PC-3 (cell line): ENCODE measurements at regions not wholly inside any gene's neighbourhood (a gene's known extent, or its start where the extent isn't known, plus 50 kb on each side); places are given as distances from the start of the nearest gene placed in this dataset.

Experiments used
- ATAC-seq: fragments of 200-7000 bp; cut with Tn5 transposase; 2 replicates; pipeline ENCODE4 v1.9.1; 2020; ENCODE audit warnings: mild to moderate bottlenecking, moderate library complexity
- BruUV-seq: library from RNA; stranded (reverse); fragments of 400-500 nt; replicated peaks from 2 replicates; lab custom pipeline; 2021; lab: Mats Ljungman, UMichigan
- CTCF ChIA-PET: fragments of 300-600 bp; sonication (Branson Sonifier 250); formaldehyde crosslinking; loops from one replicate; lab custom pipeline; 2022; ENCODE audit warnings: antibody characterized with exemption; lab: Charles Lee
- POLR2A ChIA-PET: fragments of 300-600 bp; sonication (Branson Sonifier 250); formaldehyde crosslinking; loops from one replicate; lab custom pipeline; 2022; ENCODE audit warnings: antibody characterized with exemption; ENCODE audit not compliant: unreplicated experiment; lab: Charles Lee
- DNase-seq: peaks from one replicate; pipeline ENCODE4 v3.0.0-alpha.2; 2015
- H2AFZ ChIP-seq: fragments of 300-600 bp; sonication (generic); 2 replicates; pipeline ENCODE4 v1.6.0; 2016; ENCODE audit warnings: antibody characterized with exemption, low read length
- H3F3A ChIP-seq: fragments of 300-600 bp; sonication (generic); one replicate; pipeline ENCODE4 v1.6.0; 2017; ENCODE audit warnings: antibody characterized with exemption, low read length, control low read depth, mild to moderate bottlenecking; ENCODE audit not compliant: unreplicated experiment
- H3K27ac ChIP-seq: fragments of 300-600 bp; sonication (generic); 2 replicates; pipeline ENCODE4 v1.5.1; 2016; ENCODE audit warnings: mild to moderate bottlenecking, low read length
- H3K27me3 ChIP-seq: fragments of 300-600 bp; sonication (generic); 2 replicates; pipeline ENCODE4 v1.6.1; 2016; ENCODE audit warnings: low read length, mixed read lengths
- H3K36me3 ChIP-seq: fragments of 300-600 bp; sonication (generic); 2 replicates; pipeline ENCODE4 v1.6.1; 2016; ENCODE audit warnings: low read depth, mixed run types, low read length, mixed read lengths
- H3K4me1 ChIP-seq: fragments of 300-600 bp; sonication (generic); 2 replicates; pipeline ENCODE4 v1.5.1; 2016; ENCODE audit warnings: low read length; ENCODE audit not compliant: insufficient read depth
- H3K4me2 ChIP-seq: fragments of 300-600 bp; sonication (generic); 2 replicates; pipeline ENCODE4 v1.6.0; 2016; ENCODE audit warnings: low read length
- H3K4me3 ChIP-seq: fragments of 300-600 bp; sonication (generic); 2 replicates; pipeline ENCODE4 v1.5.1; 2016; ENCODE audit warnings: mild to moderate bottlenecking, low read length, mixed read lengths
- H3K79me2 ChIP-seq: fragments of 300-600 bp; sonication (generic); 2 replicates; pipeline ENCODE4 v1.6.1; 2017; ENCODE audit warnings: low read length, mixed read lengths
- H3K9ac ChIP-seq: fragments of 300-600 bp; sonication (generic); 2 replicates; pipeline ENCODE4 v1.6.0; 2016; ENCODE audit warnings: mild to moderate bottlenecking, low read length
- H3K9me2 ChIP-seq: fragments of 300-600 bp; sonication (generic); replicated peaks from 2 replicates; pipeline ENCODE4 v1.6.1; 2016; ENCODE audit warnings: mixed run types, low read length, mixed read lengths
- H3K9me3 ChIP-seq: fragments of 300-600 bp; sonication (generic); 2 replicates; pipeline ENCODE4 v1.6.1; 2016; ENCODE audit warnings: low read length, mixed read lengths
- H4K20me1 ChIP-seq: fragments of 300-600 bp; sonication (generic); 2 replicates; pipeline ENCODE4 v1.6.1; 2016; ENCODE audit warnings: low read length, mixed read lengths
- CTCF ChIP-seq: fragments of 300-600 bp; sonication (generic); conservative IDR thresholded peaks from 2 replicates; pipeline ENCODE4 v1.5.1; 2017; ENCODE audit warnings: antibody characterized with exemption, low read depth, mild to moderate bottlenecking, low read length
- EZH2 ChIP-seq: fragments of 300-600 bp; sonication (generic); IDR thresholded peaks from one replicate; pipeline ENCODE4 v1.6.1; 2017; ENCODE audit warnings: antibody characterized with exemption, mild to moderate bottlenecking, low read length; ENCODE audit not compliant: unreplicated experiment
- EZH2phosphoT487 ChIP-seq: fragments of 300-600 bp; sonication (generic); IDR thresholded peaks from 2 replicates; pipeline ENCODE4 v1.6.1; 2018; ENCODE audit warnings: mild to moderate bottlenecking, antibody characterized with exemption, low read length, borderline replicate concordance
- intact Hi-C: fragments of 100-400 bp; cut with micrococcal nuclease; formaldehyde crosslinking; loops from 2 replicates; pipeline ENCODE4 v1.9.0; 2023

- Histone ChIP-seq H3K4me3 (no peak overlapping the region), H3K27me3 (no peaks in the 10 kb centered on the region), H3F3A (no peaks in the 10 kb centered on the region), H3K36me3 (no peaks in the 10 kb centered on the region), H2AFZ (no peak overlapping the region), H4K20me1 (no peaks in the 10 kb centered on the region), H3K27ac (no peak overlapping the region), H3K9me3 (no peaks in the 10 kb centered on the region), H3K4me1 (no peaks in the 10 kb centered on the region), H3K79me2 (no peaks in the 10 kb centered on the region), H3K9me2 (no peaks in the 10 kb centered on the region), H3K4me2 (no peak overlapping the region), H3K9ac (no peak overlapping the region)
- intact Hi-C loops = no loop called here
- no peak for ATAC-seq
- CTCF ChIA-PET = no interaction called here
- DNase-seq = no peak
- no TSS peak for BruUV-seq
- TF ChIP-seq EZH2phosphoT487 (no peak), EZH2 (no peak), CTCF (no peak)
- POLR2A ChIA-PET = interaction anchor here (0.6 kb wide), 1 partner anchor 130 kb away, joined by 3 read pairs; no protein-coding TSS in a partner anchor
Measured at GRCh38 chr4:106496061-106496460, 127.5 kb upstream of the GIMD1 start.

- H3K36me3 ChIP-seq = no peaks in the 10 kb centered on the region
- no peak overlapping the region for H3K4me2 ChIP-seq
- POLR2A ChIA-PET = no interaction called here
- no peak overlapping the region for H2AFZ ChIP-seq
- no peak for TF ChIP-seq EZH2
- TF ChIP-seq EZH2phosphoT487 = no peak
- no peak for TF ChIP-seq CTCF
- H3K4me3 ChIP-seq = no peak overlapping the region
- H3K4me1 ChIP-seq = no peaks in the 10 kb centered on the region
- DNase-seq (no peak), ATAC-seq (no peak)
- no peaks in the 10 kb centered on the region for H3K9me2 ChIP-seq
- CTCF ChIA-PET = no interaction called here
- no peak overlapping the region for H3K27ac ChIP-seq
- H3K27me3 ChIP-seq = no peaks in the 10 kb centered on the region
- no peaks in the 10 kb centered on the region for H3F3A ChIP-seq
- H3K9ac ChIP-seq = no peak overlapping the region
- no peaks in the 10 kb centered on the region for H3K79me2 ChIP-seq
- H3K9me3 ChIP-seq = no peaks in the 10 kb centered on the region
- no TSS peak for BruUV-seq
- H4K20me1 ChIP-seq = no peaks in the 10 kb centered on the region
- intact Hi-C loops = no loop called here
Measured at GRCh38 chr4:106495476-106495875, 126.9 kb upstream of the GIMD1 start.

GRCh38 chr4:106494066-106494465 is 125.5 kb upstream of the GIMD1 start:
- ATAC-seq (no peak), DNase-seq (peak; percentile 11)
- Histone ChIP-seq H3K9me3 (no peaks in the 10 kb centered on the region), H3K27me3 (no peaks in the 10 kb centered on the region), H3K27ac (no peak overlapping the region), H3K79me2 (no peaks in the 10 kb centered on the region), H3K4me1 (no peaks in the 10 kb centered on the region), H2AFZ (no peak overlapping the region), H4K20me1 (no peaks in the 10 kb centered on the region), H3K36me3 (no peaks in the 10 kb centered on the region), H3K4me3 (no peak overlapping the region), H3K9me2 (no peaks in the 10 kb centered on the region), H3K9ac (no peak overlapping the region), H3K4me2 (no peak overlapping the region), H3F3A (no peaks in the 10 kb centered on the region)
- no TSS peak for BruUV-seq
- ChIA-PET POLR2A (no interaction called here), CTCF (no interaction called here)
- no peak for TF ChIP-seq CTCF
- no peak for TF ChIP-seq EZH2phosphoT487
- TF ChIP-seq EZH2 = no peak
- intact Hi-C loops = no loop called here
